OCI-M2 (cell line): ENCODE measurements at regions not wholly inside any gene's neighbourhood (a gene's known extent, or its start where the extent isn't known, plus 50 kb on each side); places are given as distances from the start of the nearest gene placed in this dataset.

Experiments
- DNase-seq: peaks from one replicate; lab custom pipeline; 2025; ENCODE audit not compliant: unreplicated experiment; lab: John Stamatoyannopoulos, UW

DNA sequence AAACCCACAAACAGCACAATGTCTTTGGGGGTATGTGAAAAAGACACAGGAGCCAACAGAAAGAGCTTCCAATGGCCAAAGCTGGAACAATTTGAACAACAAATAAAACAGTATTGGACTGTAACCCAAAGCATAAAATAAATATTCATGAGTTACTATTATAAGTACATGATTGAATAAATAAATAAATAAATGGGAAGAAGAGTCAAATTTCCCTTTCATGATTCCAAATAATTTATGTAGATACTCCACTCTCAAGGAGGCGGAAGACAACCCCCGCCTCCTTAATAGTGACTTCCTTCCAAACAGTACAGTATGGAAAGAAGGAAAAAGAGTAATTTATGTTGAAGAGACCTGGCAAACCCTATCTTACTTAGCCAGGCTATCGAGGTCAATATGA, 124.4 kb upstream of the P2RY1 start:
- DNase-seq: no peak

DNA sequence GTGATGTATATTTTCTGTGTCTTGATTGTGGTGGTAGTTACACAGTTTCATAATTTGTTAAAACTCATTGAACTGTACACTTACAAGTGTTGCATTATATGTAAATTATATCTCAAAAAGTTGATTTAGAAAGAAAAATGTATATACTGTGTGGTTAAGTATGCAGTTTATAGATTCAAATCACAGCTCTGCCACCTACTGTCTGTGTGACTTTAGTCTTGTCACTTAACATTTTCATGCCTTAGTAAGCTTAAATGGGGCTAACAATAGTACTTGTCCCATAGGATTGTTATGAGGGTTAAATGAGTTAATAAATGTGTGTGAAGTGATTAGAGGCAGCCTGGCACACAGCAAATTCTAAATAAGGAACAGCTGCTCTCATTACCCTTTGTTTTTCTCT, 120.9 kb upstream of the P2RY1 start:
- DNase-seq: no peak

DNA sequence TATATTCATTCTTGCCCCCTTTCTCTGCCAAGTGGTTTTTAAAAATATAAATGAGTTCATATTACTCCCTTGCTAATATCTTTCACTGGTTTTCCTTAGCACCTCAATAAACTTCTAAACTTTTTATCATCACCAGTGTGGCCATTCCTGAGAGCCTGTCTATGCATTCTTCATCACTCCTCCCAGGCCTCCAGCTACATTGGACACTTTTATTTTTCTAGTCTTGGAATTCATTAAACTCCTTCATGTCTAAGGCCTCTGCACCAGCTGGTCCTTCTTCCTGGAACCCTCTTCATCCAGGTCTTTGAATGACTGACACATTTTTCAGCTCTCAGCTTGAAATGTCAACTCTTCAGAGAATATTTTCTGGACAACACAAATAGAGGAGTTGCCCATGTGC, 120.4 kb upstream of the P2RY1 start:
- DNase-seq: no peak

DNA sequence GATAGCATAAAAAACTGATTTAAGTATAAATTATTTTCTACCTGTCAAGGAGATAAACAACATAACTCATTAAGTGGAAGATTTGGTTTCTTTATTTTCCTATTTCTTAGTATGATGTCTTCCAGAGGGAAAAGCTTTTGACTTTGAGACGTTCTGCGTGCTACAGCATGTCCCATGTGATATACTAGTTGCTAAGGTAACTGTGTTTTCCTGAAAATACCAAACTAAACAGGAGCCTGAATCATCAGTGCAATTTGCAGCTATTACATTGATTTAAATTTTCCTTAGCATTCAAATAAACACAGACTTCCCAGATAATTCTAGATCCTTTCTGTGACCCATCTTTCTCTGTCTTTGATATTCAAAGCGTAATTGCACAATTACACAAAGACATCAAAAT, 117.7 kb upstream of the P2RY1 start:
- no peak for DNase-seq

DNA sequence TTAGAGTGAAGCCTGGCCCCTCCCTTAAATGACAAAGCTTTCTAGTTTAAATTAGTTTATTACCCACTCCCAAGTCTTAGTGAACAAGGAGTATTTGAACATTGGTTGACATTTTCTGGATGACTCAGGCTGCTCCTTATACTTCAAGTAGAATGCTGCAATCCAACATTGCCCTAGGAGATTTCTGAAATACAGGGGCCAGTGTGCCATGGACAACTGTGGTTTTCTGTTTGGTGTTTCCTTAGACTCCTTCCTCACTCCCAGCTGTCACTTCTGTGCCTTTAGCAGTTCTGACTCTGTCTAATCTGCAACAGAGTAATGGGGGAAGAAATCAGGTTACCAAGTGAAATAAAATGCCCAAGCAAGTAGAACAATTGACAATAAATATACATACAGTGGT, 116.1 kb upstream of the P2RY1 start:
- no peak for DNase-seq

DNA sequence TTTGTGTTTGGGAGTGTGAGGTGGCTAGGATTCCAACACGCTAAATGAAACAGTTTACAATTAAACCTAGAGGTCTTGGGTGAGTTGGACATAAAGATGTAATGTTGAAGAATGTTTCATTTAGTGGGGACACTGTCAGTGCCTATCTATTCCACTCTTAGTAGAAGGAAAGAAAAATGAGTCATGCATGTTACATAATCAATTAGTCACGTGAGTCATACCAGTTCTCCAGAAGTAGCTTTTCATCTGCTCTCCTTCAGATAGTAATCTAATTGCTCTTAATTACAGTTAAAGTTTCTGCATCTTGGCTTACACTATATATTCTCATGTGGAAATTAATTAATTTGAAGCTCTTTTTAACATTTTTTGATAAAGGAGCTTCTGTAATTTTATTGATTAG, 115.7 kb upstream of the P2RY1 start:
- DNase-seq: no peak

DNA sequence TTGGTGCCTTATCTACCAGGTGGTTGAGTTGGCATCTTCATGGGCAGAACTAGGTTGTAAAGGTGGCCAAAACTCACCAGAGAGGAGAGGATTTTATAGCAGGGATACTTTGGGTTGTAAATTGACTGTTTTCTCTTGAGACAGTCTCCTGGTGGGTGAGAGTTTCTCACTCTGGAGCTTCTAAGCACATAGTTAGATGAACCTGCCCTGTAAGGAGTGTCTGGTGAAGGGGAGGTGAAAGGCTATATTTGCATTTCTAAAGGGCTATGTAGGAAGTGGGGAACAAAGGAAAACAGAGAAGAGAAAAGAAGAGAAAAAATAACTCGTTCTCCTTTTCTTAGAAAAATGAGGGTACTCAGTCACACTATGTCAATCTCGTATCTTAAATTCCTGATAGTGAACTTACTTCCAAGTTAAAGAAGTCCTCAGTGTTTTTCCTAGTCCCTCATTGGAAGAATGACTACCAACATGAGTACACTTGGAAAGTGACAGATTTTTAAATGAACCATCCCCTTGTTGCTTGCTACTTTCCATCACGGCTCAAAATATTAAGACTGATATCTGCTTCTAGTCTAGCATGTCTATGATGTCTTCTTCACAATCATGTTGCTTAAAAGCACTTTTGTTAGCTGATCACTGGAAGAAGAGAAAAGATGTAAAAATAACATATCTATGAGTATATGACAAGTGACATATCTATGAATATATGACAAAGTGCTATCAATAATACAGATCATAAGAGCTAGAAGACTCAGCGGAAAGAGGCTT, 113.8 kb upstream of the P2RY1 start:
- no peak for DNase-seq

DNA sequence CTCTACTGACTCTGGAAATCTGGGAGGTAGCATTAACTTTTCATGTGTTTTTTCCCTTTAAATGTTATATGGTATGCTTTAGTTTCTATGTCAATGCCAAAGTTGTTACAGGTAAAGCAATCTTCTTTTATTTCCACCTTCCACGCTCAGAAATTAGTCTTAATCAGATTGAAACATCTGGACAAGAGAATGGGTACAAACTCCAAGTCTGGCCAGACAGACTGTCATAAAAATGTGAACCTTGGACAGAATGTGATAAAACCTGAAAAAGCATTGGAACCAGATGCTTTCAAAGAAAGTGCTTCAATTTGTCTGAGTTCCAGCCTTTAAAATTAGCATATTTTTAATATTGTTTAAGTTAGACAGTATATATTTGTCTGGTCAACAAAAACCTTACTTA, 110.7 kb upstream of the P2RY1 start:
- DNase-seq: no peak

DNA sequence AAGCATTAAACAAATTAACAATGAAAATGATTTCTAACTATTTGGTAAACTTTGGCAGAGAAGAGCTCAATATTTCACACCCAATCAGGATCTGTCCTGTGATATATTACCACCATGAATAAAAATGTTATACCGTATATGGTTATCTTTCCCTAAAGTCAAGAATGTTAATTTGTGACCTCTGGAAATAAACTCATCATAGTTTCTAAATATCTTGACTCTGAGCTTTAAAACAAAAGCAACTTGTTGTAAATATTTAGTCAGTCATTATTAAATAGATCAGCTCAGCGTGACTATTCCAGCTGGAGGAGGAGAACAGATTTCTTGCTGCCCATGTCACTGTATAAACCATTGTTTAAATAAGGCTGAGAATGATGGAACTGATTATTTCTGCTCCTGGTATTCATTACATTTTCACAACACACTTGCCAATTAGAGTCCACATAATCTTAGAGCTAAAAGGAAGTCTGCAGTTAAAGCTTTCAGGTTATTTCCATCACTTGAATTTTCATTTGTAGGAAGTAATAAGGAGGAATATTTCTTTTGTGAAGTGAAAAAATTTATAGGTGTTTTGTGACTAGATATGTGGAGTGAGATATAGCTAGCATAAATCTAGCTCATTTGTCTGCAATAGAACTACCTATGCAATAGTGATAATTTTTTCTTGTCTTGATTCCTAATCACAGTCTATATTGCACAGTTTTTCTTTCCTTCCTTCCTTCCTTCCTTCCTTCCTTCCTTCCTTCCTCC, 106.5 kb upstream of the P2RY1 start:
- no peak for DNase-seq

DNA sequence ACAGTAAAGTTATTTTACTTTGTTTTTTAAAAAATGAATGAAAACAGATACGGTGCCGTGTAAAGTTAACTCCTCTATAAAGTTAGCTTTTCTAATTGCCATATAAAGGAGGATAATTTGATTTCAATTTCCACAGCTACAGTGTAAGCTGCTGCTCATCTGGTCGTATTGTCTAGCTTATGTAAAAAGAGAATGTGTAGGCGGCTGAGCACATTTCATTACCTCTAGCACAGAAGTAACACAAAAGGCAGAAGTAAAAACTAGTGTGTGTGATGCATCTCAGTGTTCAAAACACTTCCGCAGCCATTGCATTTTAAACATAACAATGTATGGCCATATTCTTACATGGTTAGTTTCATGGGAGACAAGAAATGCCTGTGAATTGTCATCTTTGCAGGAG, 105.0 kb upstream of the P2RY1 start:
- no peak for DNase-seq

DNA sequence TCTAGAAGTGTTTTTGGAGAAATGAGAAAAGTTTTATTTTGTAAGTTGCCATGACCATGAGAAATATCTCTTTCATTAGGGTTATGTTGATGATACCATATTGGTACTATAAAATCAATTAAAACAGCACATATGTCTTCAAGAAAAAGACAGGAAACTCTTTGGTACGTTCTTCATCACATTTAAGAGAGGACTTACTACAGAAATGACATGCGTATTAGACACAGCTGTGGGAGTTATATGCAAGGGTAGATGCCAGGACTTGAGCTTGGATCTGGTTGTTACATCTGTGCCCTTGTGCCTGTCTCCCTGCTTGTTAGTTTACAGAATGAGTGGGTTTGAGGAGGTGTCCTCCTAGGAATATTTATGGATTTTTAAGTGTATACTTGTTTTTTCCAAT, 103.4 kb upstream of the P2RY1 start:
- no peak for DNase-seq

DNA sequence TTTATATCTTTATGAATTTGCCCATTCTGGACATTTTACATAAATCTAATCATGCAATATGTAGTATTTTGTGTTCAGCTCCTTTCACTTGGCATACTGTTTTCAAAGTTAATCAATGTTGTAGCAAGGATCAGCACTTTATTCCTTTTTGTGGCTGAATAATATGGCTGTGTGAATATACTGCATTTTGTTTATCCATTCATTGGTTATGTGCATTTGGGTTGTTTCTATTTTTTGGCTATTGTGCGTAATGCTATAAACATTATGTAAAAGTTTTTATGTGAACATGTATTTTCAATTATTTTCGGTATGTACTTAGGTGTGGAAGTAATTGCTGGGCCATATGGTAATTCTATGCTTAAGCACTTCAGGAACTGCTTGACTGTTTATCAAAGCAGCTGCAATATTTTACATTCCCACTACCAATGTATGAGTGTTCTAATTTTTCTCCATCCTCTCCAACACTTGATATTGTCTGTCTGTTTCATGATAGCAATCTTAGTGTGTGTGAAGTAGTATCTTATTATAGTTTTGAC, 101.3 kb upstream of the P2RY1 start:
- no peak for DNase-seq

DNA sequence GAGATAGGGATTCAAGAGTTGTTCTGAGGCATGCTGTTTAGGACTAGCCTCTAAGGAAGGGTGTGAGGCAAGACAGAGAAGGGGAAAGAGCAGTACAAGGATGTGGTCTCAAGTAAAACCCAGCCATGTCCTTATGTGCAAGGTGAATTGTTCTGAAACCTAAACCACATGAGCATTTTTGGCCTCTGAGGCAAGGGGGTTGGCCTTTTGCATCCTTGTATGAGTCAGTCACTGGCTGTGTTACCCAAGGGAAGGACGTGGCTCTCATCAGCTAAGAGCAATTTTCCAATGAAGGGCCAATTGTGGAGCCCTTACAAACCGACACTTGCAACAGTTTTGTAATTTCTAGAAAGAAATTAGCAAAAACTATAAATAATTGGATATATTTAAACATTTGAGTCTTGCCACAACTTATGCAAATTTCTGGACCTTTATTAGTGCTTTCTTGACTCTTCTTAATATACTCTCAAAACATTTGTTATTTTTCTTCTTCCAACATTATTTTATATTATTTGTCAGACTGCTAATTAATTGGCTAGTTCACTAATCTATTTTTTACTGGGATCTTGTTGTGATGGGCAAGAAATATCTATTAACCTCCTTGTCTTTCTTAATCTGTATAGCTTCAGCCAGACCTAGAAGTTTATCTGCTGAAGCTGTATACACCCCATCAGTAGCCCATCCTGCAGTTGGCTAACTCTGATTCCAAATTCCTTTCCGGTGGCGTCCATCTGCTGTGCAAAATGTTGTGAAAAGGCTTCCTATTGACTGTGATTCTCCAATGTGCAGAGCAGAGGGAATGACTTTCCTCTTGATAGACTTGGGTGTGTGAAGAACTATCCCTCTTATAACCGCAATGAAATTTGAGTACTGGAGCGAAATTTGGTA, 97.7 kb upstream of the P2RY1 start:
- no peak for DNase-seq

DNA sequence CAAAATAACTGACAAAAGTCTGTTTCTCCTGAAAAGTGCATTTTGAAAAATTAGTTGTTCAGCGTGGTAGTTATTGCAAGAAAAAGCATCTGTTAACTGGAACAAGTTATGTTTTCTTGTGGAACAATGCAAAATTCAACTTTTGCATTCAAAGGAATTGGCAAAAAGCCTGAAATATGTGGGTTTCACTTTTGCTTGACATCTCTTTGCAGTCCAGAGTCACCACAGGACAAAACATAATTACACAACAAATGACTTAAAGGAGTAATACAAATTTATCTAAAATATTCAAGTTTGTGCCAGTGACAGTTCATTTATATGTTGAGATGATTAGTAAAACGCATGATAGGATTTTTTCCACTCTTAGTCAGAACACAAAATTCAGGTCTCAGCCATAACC, 96.3 kb upstream of the P2RY1 start:
- no peak for DNase-seq

DNA sequence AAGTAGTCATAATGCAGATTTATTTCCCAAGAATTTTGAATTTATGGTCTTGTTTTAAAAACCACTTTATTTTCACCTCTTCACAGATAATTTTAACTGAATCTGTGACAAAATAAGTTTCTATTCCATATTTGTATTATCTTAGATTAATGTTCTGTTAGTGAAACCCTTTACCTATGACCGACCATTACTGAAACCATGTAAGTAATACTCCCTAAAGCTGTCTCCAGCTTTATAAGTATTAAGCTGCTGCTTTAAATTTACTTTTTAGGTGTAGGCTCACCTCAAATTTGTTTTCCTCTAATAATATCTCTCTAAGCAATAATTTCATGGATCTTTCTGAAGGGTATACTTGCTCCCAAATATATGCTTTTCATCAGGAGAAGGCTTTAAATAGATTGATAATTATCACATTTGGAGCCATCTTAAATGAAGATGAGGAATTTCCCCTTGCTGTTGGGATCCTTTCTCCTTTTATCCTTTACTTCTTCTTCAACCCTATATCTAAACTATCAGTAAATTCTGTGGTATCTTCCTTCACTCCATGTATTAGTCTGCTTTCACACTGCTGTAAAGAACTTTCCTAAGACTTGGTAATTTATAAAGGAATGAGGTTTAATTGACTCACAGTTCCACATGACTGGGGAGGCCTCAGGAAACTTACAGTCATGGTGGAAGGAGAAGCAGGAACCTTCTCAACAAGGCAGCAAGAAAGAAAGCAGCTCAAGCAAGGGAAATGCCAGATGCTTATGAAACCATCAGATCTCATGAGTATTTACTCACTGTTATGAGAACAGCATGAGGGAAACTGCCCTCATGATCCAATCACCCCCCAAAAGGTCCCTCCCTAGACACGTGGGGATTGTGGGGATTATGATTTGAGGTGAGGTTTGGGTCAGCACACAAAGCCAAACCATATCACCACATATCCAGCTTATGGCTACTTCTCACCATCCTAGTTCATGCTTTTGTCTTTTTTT, 92.3 kb upstream of the P2RY1 start:
- no peak for DNase-seq

DNA sequence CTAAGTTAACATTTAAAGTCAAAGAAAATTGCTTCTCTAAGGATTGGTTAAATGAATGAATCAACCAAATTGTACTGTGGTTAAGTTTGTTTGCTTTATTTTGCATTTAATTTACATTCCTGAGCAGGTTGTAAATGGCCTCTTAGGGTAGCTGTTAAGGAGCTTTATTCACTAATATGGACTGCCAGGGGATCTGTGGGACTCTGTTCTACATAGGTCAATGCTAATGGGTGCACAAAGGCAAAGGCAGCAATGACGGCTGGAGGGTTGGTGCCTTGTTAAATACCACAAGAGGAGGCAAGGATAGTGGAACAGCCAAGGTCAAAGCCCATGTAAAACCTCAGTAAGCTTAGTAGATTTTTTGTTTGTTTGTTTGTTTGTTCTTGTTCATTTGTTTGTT, 89.3 kb upstream of the P2RY1 start:
- DNase-seq: no peak

DNA sequence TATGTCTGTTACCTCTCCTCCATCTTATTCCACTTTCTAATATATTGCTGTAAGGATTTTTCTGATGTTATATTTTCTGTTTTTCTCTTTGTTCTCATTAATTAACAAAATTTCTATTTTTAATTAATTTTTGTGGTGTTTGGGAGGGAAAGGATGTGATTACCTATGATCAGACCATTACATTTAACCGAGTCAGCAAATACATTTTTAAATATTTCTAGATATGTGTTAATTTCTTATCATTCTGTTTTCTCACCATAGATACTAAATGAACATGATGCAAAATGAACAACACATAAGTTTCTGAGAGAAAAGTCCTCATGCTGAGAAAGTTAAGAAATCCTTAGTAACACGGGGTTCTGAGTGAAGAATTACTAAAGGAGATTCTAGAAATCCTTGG, 80.6 kb upstream of the P2RY1 start:
- no peak for DNase-seq

DNA sequence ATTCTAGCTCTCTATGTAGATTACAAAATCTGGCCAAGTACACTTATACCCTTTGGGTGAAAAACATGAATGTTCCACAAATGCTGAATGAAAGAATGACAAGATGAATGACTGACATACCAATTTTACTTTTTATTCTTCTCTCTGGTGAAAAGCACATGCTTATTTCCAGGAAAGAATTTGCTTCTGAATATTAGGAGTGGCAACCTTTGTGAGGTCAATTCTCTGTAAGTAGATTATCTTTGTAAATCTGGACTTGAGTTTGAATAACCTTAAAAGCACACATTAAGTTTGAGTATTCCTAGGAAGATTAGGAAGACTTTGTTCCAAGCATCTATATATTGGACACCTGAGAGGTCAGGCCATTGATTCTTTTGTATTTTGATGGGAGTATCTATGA, 78.1 kb upstream of the P2RY1 start:
- no peak for DNase-seq

DNA sequence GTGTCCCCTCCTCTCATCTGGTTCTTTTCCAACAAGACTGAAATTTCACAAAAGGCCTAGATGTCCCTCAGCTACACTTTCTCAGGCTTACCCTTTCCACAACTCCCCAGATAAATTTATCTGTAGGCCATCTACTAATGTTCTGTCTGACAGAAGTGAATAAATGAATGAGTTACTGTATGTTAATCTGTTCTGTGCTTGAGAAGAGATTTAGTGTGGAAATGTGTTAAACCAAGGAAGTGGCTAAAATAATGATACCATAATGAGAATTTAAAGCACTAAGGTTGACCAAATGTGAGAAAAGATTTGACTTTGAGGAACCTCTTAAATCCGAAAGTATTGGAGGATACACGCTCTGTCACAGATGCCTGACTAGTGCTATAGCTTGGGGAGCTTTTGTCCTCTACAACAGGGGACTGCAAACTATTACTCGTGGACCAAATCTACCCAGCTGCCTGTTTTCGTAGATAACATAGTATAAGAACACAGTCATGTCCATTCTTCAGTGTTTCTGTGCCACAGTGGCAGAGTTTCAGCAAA, 74.8 kb upstream of the P2RY1 start:
- DNase-seq: no peak

DNA sequence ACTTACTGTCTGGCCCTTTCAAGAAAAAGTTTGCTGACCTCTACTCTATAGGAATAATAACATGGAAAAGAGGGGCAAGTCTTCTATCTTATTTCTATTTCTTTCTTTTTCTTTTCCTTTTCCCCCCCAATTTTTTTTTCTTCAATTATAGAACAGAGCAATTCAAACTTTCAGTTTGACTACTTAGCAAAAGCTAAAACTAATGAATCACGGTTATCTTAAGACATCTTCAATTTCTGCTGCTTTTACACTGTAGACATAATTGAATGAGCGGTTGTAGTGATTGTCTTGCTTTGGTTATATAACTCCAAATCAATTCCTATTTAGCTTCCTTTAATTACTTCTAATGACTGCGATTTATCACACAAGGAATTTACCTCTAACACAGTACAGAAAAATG, 74.3 kb upstream of the P2RY1 start:
- no peak for DNase-seq
